HG02884 (cell line): ENCODE measurements at regions not wholly inside any gene's neighbourhood (a gene's known extent, or its start where the extent isn't known, plus 50 kb on each side); places are given as distances from the start of the nearest gene placed in this dataset.

Experiments
- ATAC-seq: cut with Tn5 transposase; IDR thresholded peaks from one replicate; pipeline ENCODE4 v1.9.1; 2021; ENCODE audit warnings: mild to moderate bottlenecking, moderate library complexity; ENCODE audit not compliant: unreplicated experiment

GRCh38 chr17:27240086-27240801 is 53.7 kb upstream of the WSB1 start:
- no peak for ATAC-seq

GRCh38 chr17:27240802-27241155 is 53.1 kb upstream of the WSB1 start:
- ATAC-seq, result no peak

DNA sequence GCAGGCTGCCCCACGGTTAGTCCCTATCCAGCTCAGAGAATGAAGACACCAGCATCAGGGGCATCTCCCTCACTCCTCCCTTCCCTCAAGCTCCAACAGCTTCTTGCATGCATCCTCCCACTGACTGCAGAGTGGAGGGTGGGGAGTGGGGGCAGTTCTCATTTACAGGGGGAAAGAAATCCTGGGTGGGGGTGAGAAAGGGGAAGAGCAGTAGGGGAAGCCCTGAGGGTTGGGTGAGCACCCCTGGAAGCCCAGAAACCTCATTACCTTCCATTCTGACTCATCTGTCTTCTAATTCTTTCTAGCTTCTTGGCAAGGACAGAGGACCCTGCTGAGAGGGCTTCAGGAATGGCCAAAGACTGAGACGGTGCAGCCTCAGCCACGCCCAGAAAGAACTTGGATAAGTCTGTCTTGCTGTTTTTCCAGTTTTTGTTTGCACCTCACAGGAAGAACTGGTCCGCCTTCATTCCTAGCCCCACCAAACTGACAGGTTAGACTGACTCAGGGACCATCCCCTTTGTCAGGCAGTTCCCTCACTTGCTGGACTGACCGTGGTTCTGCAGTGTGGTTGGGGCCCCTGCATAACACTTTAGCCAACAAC is 52.5 kb upstream of the WSB1 start:
- peak; percentile 66 for ATAC-seq

DNA sequence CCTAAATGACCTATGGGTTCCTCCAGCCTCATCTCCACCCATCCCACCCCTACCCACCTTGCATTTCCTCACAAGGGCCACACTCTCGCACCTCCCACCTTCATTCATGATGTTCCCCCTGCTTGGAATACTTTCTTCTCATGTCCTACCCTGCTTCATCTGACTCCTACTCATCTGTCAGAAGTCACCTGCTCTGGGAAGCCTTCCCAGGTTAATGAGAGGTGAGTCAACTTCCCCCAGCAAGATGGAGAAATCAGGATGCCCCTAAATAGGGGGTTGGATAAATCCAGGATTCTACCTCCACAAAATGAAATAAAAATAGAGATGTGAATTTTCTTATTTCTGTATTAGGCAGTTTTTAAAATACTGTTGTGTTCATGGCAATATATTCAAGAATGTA is 51.0 kb upstream of the WSB1 start:
- no peak for ATAC-seq

- no peak for ATAC-seq
Measured at GRCh38 chr17:27244011-27244410, 49.9 kb upstream of the WSB1 start.
